H9 (cell line): ENCODE measurements at regions not wholly inside any gene's neighbourhood (a gene's known extent, or its start where the extent isn't known, plus 50 kb on each side); places are given as distances from the start of the nearest gene placed in this dataset.

ENCODE experiments used
- DNase-seq: peaks from one replicate; pipeline ENCODE4 v3.0.0-alpha.2; 2017
- H2AFZ ChIP-seq: one replicate; pipeline ENCODE4 v1.6.1; 2013; ENCODE audit warnings: mild to moderate bottlenecking, low read length, control low read depth, moderate library complexity
- H2AK5ac ChIP-seq: 2 replicates; pipeline ENCODE4 v1.6.1; 2013; ENCODE audit warnings: low read length, control low read depth, mixed read lengths; ENCODE audit not compliant: insufficient read length
- H2BK120ac ChIP-seq: one replicate; pipeline ENCODE4 v1.6.1; 2013; ENCODE audit warnings: low read depth, mild to moderate bottlenecking, low read length, control low read depth, inconsistent platforms; ENCODE audit not compliant: poor library complexity, severe bottlenecking
- H2BK12ac ChIP-seq: 2 replicates; pipeline ENCODE4 v1.6.1; 2013; ENCODE audit warnings: low read length, control low read depth, mixed read lengths, low read depth; ENCODE audit not compliant: insufficient read length
- H2BK15ac ChIP-seq: 2 replicates; pipeline ENCODE4 v1.6.1; 2013; ENCODE audit warnings: low read depth, low read length, control low read depth
- H2BK20ac ChIP-seq: one replicate; pipeline ENCODE4 v1.6.1; 2013; ENCODE audit warnings: low read depth, mild to moderate bottlenecking, low read length, control low read depth, inconsistent platforms; ENCODE audit not compliant: poor library complexity, severe bottlenecking
- H2BK5ac ChIP-seq: 2 replicates; pipeline ENCODE4 v1.6.1; 2013; ENCODE audit warnings: low read length, control low read depth, mixed read lengths; ENCODE audit not compliant: insufficient read length
- H3K14ac ChIP-seq: 2 replicates; pipeline ENCODE4 v1.6.1; 2013; ENCODE audit warnings: low read length, control low read depth; ENCODE audit not compliant: insufficient read depth
- H3K18ac ChIP-seq: 2 replicates; pipeline ENCODE4 v1.6.1; 2013; ENCODE audit warnings: low read depth, mild to moderate bottlenecking, mixed read lengths, low read length, control low read depth; ENCODE audit not compliant: insufficient read length
- H3K23ac ChIP-seq: 2 replicates; pipeline ENCODE4 v1.6.1; 2013; ENCODE audit warnings: low read length, control low read depth, mixed read lengths, low read depth; ENCODE audit not compliant: insufficient read length
- H3K23me2 ChIP-seq: 2 replicates; pipeline ENCODE4 v1.6.1; 2013; ENCODE audit warnings: low read depth, mild to moderate bottlenecking, mixed read lengths, low read length, control low read depth; ENCODE audit not compliant: insufficient read length, poor library complexity, severe bottlenecking
- H3K27ac ChIP-seq: 2 replicates; pipeline ENCODE4 v1.5.1; 2013; ENCODE audit warnings: low read length, control low read depth, mixed read lengths, low read depth; ENCODE audit not compliant: insufficient read length
- H3K27me3 ChIP-seq: 2 replicates; pipeline ENCODE4 v1.6.1; 2013; ENCODE audit warnings: low read length, control low read depth, inconsistent platforms; ENCODE audit not compliant: insufficient read depth
- H3K4ac ChIP-seq: 2 replicates; pipeline ENCODE4 v1.6.1; 2013; ENCODE audit warnings: low read depth, mild to moderate bottlenecking, control low read depth, inconsistent platforms, low read length, moderate library complexity
- H3K4me1 ChIP-seq: 2 replicates; pipeline ENCODE4 v1.6.1; 2013; ENCODE audit warnings: low read length, control low read depth, inconsistent platforms; ENCODE audit not compliant: insufficient read depth
- H3K4me2 ChIP-seq: 2 replicates; pipeline ENCODE4 v1.6.1; 2013; ENCODE audit warnings: low read length, control low read depth, mixed read lengths; ENCODE audit not compliant: insufficient read length, insufficient read depth
- H3K56ac ChIP-seq: 2 replicates; pipeline ENCODE4 v1.6.1; 2013; ENCODE audit warnings: low read depth, mild to moderate bottlenecking, mixed read lengths, low read length, control low read depth; ENCODE audit not compliant: insufficient read length
- H3K79me1 ChIP-seq: 2 replicates; pipeline ENCODE4 v1.6.1; 2013; ENCODE audit warnings: low read depth, mild to moderate bottlenecking, moderate library complexity, low read length, control low read depth, inconsistent platforms; ENCODE audit not compliant: insufficient read depth, poor library complexity, severe bottlenecking
- H3K79me2 ChIP-seq: 2 replicates; pipeline ENCODE4 v1.6.1; 2013; ENCODE audit warnings: low read length, control low read depth, inconsistent platforms; ENCODE audit not compliant: insufficient read depth
- H3K9ac ChIP-seq: 2 replicates; pipeline ENCODE4 v1.6.1; 2013; ENCODE audit warnings: low read length, control low read depth, mixed read lengths; ENCODE audit not compliant: insufficient read length; ENCODE audit errors: extremely low read depth
- H3K9me3 ChIP-seq: one replicate; pipeline ENCODE4 v1.6.1; 2013; ENCODE audit warnings: low read depth, low read length, inconsistent platforms; ENCODE audit not compliant: control insufficient read depth
- H3T11ph ChIP-seq: one replicate; pipeline ENCODE4 v1.6.1; 2013; ENCODE audit warnings: mild to moderate bottlenecking, low read length, control low read depth, inconsistent platforms
- H4K20me1 ChIP-seq: one replicate; pipeline ENCODE4 v1.6.1; 2013; ENCODE audit not compliant: control insufficient read depth, insufficient read length, insufficient read depth
- H4K5ac ChIP-seq: 2 replicates; pipeline ENCODE4 v1.6.1; 2013; ENCODE audit warnings: low read depth, mild to moderate bottlenecking, mixed read lengths, low read length, control low read depth; ENCODE audit not compliant: insufficient read length
- H4K8ac ChIP-seq: replicated peaks from 2 replicates; pipeline ENCODE4 v1.6.1; 2013; ENCODE audit warnings: low read length, control low read depth, mixed read lengths, low read depth; ENCODE audit not compliant: insufficient read length
- H4K91ac ChIP-seq: 2 replicates; pipeline ENCODE4 v1.6.1; 2013; ENCODE audit warnings: low read depth, mild to moderate bottlenecking, moderate library complexity, mixed read lengths, low read length, control low read depth; ENCODE audit not compliant: insufficient read length
- H3K27ac Mint-ChIP-seq, 3 experiments: 2 replicates in 2 of 3; 3 replicates in 1 of 3; pipeline ENCODE4 v1.8.0; 2020 to 2021; ENCODE audit warnings: mixed read lengths in 3 of 3, mild to moderate bottlenecking in 1 of 3, moderate library complexity in 1 of 3
- H3K27me3 Mint-ChIP-seq: 2 replicates; pipeline ENCODE4 v1.8.0; 2021; ENCODE audit warnings: low read depth, mild to moderate bottlenecking, moderate library complexity, mixed read lengths
- H3K36me3 Mint-ChIP-seq, 3 experiments: 2 replicates in 2 of 3; 3 replicates in 1 of 3; pipeline ENCODE4 v1.8.0; 2020 to 2021; ENCODE audit warnings: low read depth in 3 of 3, mixed read lengths in 3 of 3; ENCODE audit not compliant: insufficient read depth in 1 of 3
- H3K4me1 Mint-ChIP-seq, 2 experiments: 2 replicates each; pipeline ENCODE4 v1.8.0; 2020; ENCODE audit warnings: mixed read lengths in 2 of 2
- H3K4me3 Mint-ChIP-seq, 2 experiments: 2 replicates in 1 of 2; 3 replicates in 1 of 2; pipeline ENCODE4 v1.8.0; 2020 to 2021; ENCODE audit warnings: mild to moderate bottlenecking in 2 of 2, mixed read lengths in 2 of 2, moderate library complexity in 1 of 2
- H3K9me3 Mint-ChIP-seq, 2 experiments: 2 replicates in 1 of 2; 3 replicates in 1 of 2; pipeline ENCODE4 v1.8.0; 2020; ENCODE audit warnings: mild to moderate bottlenecking in 2 of 2, mixed read lengths in 2 of 2, moderate library complexity in 1 of 2
- WGBS: extraction: QIAGEN DNeasy Blood & Tissue Kit; methylation state at CpG from one replicate; pipeline ENCODE4 v1.1.7; 2013; ENCODE audit warnings: missing lambda C conversion rate, low lambda C conversion rate, mixed read lengths; ENCODE audit not compliant: insufficient read length; ENCODE audit errors: extremely low coverage; 5-methylcytosine and 5-hydroxymethylcytosine counted together
- TF ChIP-seq, protein P1 (sequence below): fragments of 200-600 bp; sonication (generic); conservative IDR thresholded peaks from 3 replicates; pipeline ENCODE4 v1.8.0; 2021; ENCODE audit warnings: antibody characterized with exemption, mild to moderate bottlenecking

DNA sequence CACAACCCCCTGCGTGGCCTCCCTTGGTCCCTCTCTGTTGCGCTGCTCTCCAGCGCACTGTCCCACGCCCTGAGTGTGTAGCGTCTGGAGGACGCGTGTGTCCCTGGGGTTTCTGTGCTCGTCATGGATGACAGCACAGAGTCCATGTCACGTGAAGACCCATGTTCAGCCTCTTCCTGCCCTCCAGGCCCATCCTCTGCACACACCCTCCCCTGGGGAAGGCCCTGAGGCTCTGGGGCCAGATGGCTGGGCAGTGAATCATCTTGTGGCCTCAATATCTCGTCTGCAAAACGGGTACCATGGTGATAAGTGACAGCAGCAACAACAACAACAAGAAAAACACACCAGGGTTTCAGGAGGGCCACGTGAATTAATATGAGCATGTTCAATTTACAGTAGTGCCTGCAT is 71.5 kb upstream of the ARHGEF7 start:
- H3K36me3 Mint-ChIP-seq = peaks cover 14 to 28% (median 17%) of the 10 kb centered on the region in 3 experiments

More for the DNA sequence above, 71.5 kb upstream of the ARHGEF7 start:
- no peak overlapping the region for H3K4me2 ChIP-seq
- H3K18ac ChIP-seq = no peak overlapping the region
- no peak overlapping the region for H2BK20ac ChIP-seq
- H3K9me3 ChIP-seq = peaks cover 14% of the 10 kb centered on the region
- DNase-seq = no peak
- H4K91ac ChIP-seq = no peak overlapping the region
- no CpG with 5 or more reads among the region's 12 CpGs for WGBS
- no peak overlapping the region for H2BK120ac ChIP-seq
- H2BK12ac ChIP-seq = no peak overlapping the region
- H4K8ac ChIP-seq = no peak overlapping the region
- H3K27ac ChIP-seq = no peak overlapping the region
- Mint-ChIP-seq H3K9me3 (peaks cover 43 to 44% of the 10 kb centered on the region in 2 experiments), H3K4me3 (no peak overlapping the region), H3K4me1 (no peaks in the 10 kb centered on the region), H3K27ac (no peak overlapping the region), H3K27me3 (peaks cover 8% of the 10 kb centered on the region)
- no peak overlapping the region for H3K23ac ChIP-seq
- H3K4me1 ChIP-seq = no peaks in the 10 kb centered on the region
- H2BK5ac ChIP-seq = no peak overlapping the region
- no peaks in the 10 kb centered on the region for H4K20me1 ChIP-seq
- H3K4ac ChIP-seq = no peak overlapping the region
- H2AFZ ChIP-seq = no peak overlapping the region
- no peaks in the 10 kb centered on the region for H3K79me2 ChIP-seq
- H3K14ac ChIP-seq = no peak overlapping the region
- H3K27me3 ChIP-seq = no peaks in the 10 kb centered on the region
- TF ChIP-seq, protein P1, sequence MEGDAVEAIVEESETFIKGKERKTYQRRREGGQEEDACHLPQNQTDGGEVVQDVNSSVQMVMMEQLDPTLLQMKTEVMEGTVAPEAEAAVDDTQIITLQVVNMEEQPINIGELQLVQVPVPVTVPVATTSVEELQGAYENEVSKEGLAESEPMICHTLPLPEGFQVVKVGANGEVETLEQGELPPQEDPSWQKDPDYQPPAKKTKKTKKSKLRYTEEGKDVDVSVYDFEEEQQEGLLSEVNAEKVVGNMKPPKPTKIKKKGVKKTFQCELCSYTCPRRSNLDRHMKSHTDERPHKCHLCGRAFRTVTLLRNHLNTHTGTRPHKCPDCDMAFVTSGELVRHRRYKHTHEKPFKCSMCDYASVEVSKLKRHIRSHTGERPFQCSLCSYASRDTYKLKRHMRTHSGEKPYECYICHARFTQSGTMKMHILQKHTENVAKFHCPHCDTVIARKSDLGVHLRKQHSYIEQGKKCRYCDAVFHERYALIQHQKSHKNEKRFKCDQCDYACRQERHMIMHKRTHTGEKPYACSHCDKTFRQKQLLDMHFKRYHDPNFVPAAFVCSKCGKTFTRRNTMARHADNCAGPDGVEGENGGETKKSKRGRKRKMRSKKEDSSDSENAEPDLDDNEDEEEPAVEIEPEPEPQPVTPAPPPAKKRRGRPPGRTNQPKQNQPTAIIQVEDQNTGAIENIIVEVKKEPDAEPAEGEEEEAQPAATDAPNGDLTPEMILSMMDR = no peak
- no peak overlapping the region for H2BK15ac ChIP-seq
- no peaks in the 10 kb centered on the region for H3K23me2 ChIP-seq
- H2AK5ac ChIP-seq = no peak overlapping the region
- H3K79me1 ChIP-seq = no peaks in the 10 kb centered on the region
- H3K9ac ChIP-seq = no peak overlapping the region
- H4K5ac ChIP-seq = no peak overlapping the region
- H3K56ac ChIP-seq = no peak overlapping the region
- no peak overlapping the region for H3T11ph ChIP-seq
